Thyroid gland (tissue), 4 donors: ENCODE measurements at regions not wholly inside any gene's neighbourhood (a gene's known extent, or its start where the extent isn't known, plus 50 kb on each side); places are given as distances from the start of the nearest gene placed in this dataset.

Source experiments
- DNase-seq, 2 donors: peaks; one replicate each; pipeline ENCODE4 v3.0.0-alpha.2; 2019
- H3K27ac ChIP-seq, 3 donors: fragments of 200-600 bp; sonication (generic); 1 replicate in 2 of 3; 2 replicates in 1 of 3; pipeline ENCODE4 v1.5.1; 2016 to 2019; ENCODE audit warnings: mild to moderate bottlenecking in 1 of 3, moderate library complexity in 1 of 3
- H3K27me3 ChIP-seq: fragments of 200-600 bp; sonication (generic); one replicate; pipeline ENCODE4 v1.5.1; 2019
- H3K36me3 ChIP-seq, 2 donors: fragments of 200-600 bp; sonication (generic); one replicate each; pipeline ENCODE4 v1.5.1; 2016 to 2019
- H3K4me1 ChIP-seq, 2 donors: fragments of 200-600 bp; sonication (generic); one replicate each; pipeline ENCODE4 v1.5.1; 2017 to 2019
- H3K4me3 ChIP-seq, 3 donors: fragments of 200-600 bp; sonication (generic); replicated peaks in 1 of 3; 1 replicate in 2 of 3; 2 replicates in 1 of 3; pipeline ENCODE4 v1.5.1; 2016; ENCODE audit warnings: mild to moderate bottlenecking in 1 of 3
- H3K9me3 ChIP-seq: fragments of 200-600 bp; sonication (generic); one replicate; pipeline ENCODE4 v1.5.1; 2017
- POLR2A ChIP-seq, 2 donors: fragments of 450-650 bp; IDR thresholded peaks; one replicate each; pipeline ENCODE4 v1.6.1; 2017; ENCODE audit warnings: antibody characterized with exemption in 2 of 2, mild to moderate bottlenecking in 2 of 2, moderate library complexity in 1 of 2
- WGBS, 2 donors: methylation state at CpG; one replicate each; pipeline ENCODE4 v1.1.5; 2017; 5-methylcytosine and 5-hydroxymethylcytosine counted together
- intact Hi-C: fragments of 100-400 bp; cut with DNase I; formaldehyde crosslinking; loops from one replicate; pipeline ENCODE4 v1.15.1; 2023
- TF ChIP-seq, protein P1 (sequence below), 6 experiments: fragments of 200-600 bp in 3 of 6; fragments of 450-650 bp in 3 of 6; sonication (generic) in 3 of 6; IDR thresholded peaks; one replicate each; pipeline ENCODE4 v1.5.1; 2016 to 2019; ENCODE audit warnings: antibody characterized with exemption in 6 of 6, mild to moderate bottlenecking in 2 of 6, inconsistent platforms in 1 of 6, moderate library complexity in 1 of 6

- no peaks in the 10 kb centered on the region for H3K9me3 ChIP-seq
- 87 to 95% methylated on average over 3 of the region's 3 CpGs for WGBS, 2 donors
- intact Hi-C loops: no loop called here
Observed at GRCh38 chr22:47420211-47420610, 657.8 kb downstream of the TBC1D22A start.

GRCh38 chr22:47419239-47419638 is 656.8 kb downstream of the TBC1D22A start:
- DNase-seq: no peak
- 76 to 81% methylated on average over 4 of the region's 4 CpGs for WGBS, 2 donors
- Histone ChIP-seq H3K36me3 (no peaks in the 10 kb centered on the region), H3K9me3 (no peaks in the 10 kb centered on the region), H3K4me3 (no peak overlapping the region), H3K27me3 (no peaks in the 10 kb centered on the region), H3K4me1 (no peaks in the 10 kb centered on the region), H3K27ac (no peak overlapping the region)
- TF ChIP-seq, protein P1, sequence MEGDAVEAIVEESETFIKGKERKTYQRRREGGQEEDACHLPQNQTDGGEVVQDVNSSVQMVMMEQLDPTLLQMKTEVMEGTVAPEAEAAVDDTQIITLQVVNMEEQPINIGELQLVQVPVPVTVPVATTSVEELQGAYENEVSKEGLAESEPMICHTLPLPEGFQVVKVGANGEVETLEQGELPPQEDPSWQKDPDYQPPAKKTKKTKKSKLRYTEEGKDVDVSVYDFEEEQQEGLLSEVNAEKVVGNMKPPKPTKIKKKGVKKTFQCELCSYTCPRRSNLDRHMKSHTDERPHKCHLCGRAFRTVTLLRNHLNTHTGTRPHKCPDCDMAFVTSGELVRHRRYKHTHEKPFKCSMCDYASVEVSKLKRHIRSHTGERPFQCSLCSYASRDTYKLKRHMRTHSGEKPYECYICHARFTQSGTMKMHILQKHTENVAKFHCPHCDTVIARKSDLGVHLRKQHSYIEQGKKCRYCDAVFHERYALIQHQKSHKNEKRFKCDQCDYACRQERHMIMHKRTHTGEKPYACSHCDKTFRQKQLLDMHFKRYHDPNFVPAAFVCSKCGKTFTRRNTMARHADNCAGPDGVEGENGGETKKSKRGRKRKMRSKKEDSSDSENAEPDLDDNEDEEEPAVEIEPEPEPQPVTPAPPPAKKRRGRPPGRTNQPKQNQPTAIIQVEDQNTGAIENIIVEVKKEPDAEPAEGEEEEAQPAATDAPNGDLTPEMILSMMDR (IDR thresholded peaks at IDR 0.05): no peak
- TF ChIP-seq POLR2A (IDR thresholded peaks at IDR 0.05): no peak
- intact Hi-C loops: no loop called here

More at GRCh38 chr22:47420211-47420610, 657.8 kb downstream of the TBC1D22A start:
- H3K4me1 ChIP-seq: no peaks in the 10 kb centered on the region
- no peak overlapping the region for H3K4me3 ChIP-seq
- no peaks in the 10 kb centered on the region for H3K27me3 ChIP-seq
- H3K27ac ChIP-seq: no peak overlapping the region
- TF ChIP-seq POLR2A (IDR thresholded peaks at IDR 0.05): no peak
- TF ChIP-seq, protein P1 (IDR thresholded peaks at IDR 0.05): no peak
- H3K36me3 ChIP-seq: no peaks in the 10 kb centered on the region
- DNase-seq: no peak

- WGBS, 2 donors: 81 to 82% methylated on average over 2 of the region's 2 CpGs
- no peak overlapping the region for H3K4me3 ChIP-seq
- no peaks in the 10 kb centered on the region for H3K4me1 ChIP-seq
- intact Hi-C loops: no loop called here
- no peak for DNase-seq
- no peaks in the 10 kb centered on the region for H3K9me3 ChIP-seq
- TF ChIP-seq, protein P1 (IDR thresholded peaks at IDR 0.05): no peak
- no peak for TF ChIP-seq POLR2A (IDR thresholded peaks at IDR 0.05)
- no peaks in the 10 kb centered on the region for H3K36me3 ChIP-seq
- no peaks in the 10 kb centered on the region for H3K27me3 ChIP-seq
- no peak overlapping the region for H3K27ac ChIP-seq
Observed at GRCh38 chr22:47417699-47418098, 655.2 kb downstream of the TBC1D22A start.

DNA sequence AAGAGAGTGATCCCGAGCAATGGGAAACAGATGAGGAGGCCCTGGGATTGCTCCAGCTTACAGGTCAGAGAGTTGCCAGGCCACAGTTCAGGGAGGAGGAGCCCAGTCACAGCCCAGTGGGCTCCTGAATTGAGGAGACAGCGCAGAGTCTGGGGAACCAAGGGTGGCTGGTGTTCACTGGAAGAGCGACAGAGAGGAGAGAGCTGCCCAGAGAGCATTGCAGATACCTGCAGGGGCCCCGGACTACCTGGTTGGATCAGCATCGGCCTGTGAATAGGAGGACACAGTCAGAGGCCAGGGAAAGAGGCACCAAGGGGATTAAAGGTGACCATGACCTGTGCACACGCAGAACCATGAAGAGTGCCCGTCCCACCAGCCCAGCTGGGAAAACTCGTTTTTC is 648.6 kb downstream of the TBC1D22A start:
- Histone ChIP-seq H3K36me3 (no peaks in the 10 kb centered on the region), H3K27ac (no peak overlapping the region), H3K4me3 (no peak overlapping the region), H3K9me3 (no peaks in the 10 kb centered on the region), H3K4me1 (no peaks in the 10 kb centered on the region), H3K27me3 (no peaks in the 10 kb centered on the region)
- WGBS, 2 donors: 73 to 85% methylated on average over 8 of the region's 8 CpGs
- TF ChIP-seq, protein P1 (IDR thresholded peaks at IDR 0.05): no peak
- no peak for TF ChIP-seq POLR2A (IDR thresholded peaks at IDR 0.05)
- intact Hi-C loops: no loop called here
- no peak for DNase-seq

DNA sequence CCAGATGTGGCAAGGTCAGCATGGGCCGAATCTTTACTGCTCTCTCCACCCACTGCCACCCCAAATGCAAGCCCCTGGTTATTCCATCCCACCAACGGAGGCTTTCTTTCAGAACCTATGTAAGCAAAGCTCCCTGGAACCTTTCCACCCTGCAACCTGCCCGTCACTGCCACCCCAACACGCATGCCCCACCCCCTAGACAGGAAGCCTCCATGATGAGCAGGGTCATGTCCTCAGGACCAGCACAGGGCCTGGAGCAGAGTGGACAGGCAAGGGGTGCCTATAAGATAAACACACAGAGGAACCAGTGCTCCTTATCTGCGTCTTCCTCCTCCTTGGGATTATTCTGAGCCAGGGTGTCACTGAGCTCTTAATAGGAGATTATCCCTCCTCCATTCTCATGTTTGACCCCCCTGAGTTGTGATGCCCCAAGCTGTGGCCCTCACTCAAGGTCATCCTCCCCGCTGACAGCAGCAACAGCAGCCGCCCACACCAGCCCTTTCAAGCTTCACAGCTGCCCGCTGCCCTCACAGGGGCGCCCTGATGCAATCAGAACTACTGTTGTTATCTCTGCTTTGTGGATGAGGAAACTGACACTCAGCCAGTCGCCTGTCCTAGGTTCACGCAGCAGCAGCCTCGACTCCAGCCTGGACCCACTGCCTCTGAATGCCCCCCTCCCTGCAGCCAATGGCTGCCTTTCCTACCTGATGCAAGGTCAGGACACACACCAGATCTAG is 647.3 kb downstream of the TBC1D22A start:
- H3K27ac ChIP-seq: no peak overlapping the region
- TF ChIP-seq, protein P1 (IDR thresholded peaks at IDR 0.05): no peak
- no peak for TF ChIP-seq POLR2A (IDR thresholded peaks at IDR 0.05)
- 83 to 86% methylated on average over 8 to 12 of the region's 12 CpGs for WGBS, 2 donors
- no peak for DNase-seq
- no peaks in the 10 kb centered on the region for H3K9me3 ChIP-seq
- no peak overlapping the region for H3K4me3 ChIP-seq
- no peaks in the 10 kb centered on the region for H3K36me3 ChIP-seq
- no peaks in the 10 kb centered on the region for H3K4me1 ChIP-seq
- intact Hi-C loops: no loop called here
- no peaks in the 10 kb centered on the region for H3K27me3 ChIP-seq
